ENCODE measurements at regions not wholly inside any gene's neighbourhood (a gene's known extent, or its start where the extent isn't known, plus 50 kb on each side); places are given as distances from the start of the nearest gene placed in this dataset.

DNA sequence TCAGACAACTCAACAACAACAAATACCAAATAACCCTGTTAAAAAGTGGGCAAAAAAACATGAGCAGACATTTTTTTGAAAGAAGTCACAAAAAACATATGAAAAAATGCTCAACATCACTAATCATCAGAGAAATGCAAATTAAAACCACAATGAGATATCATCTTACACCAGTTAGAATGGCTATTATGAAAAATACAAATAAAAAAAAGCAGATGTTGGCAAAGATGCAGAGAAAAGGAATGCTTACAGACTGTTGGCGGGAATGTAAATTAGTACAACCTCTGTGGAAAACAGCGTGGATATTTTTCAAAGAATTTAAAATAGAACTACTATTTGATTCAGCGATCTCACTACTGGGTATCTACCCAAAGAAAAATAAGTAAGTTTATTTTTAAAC, 114.0 kb downstream of the SLC38A4 start:
- TF ChIP-seq, protein P1, sequence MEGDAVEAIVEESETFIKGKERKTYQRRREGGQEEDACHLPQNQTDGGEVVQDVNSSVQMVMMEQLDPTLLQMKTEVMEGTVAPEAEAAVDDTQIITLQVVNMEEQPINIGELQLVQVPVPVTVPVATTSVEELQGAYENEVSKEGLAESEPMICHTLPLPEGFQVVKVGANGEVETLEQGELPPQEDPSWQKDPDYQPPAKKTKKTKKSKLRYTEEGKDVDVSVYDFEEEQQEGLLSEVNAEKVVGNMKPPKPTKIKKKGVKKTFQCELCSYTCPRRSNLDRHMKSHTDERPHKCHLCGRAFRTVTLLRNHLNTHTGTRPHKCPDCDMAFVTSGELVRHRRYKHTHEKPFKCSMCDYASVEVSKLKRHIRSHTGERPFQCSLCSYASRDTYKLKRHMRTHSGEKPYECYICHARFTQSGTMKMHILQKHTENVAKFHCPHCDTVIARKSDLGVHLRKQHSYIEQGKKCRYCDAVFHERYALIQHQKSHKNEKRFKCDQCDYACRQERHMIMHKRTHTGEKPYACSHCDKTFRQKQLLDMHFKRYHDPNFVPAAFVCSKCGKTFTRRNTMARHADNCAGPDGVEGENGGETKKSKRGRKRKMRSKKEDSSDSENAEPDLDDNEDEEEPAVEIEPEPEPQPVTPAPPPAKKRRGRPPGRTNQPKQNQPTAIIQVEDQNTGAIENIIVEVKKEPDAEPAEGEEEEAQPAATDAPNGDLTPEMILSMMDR (IDR thresholded peaks at IDR 0.05 in 4 of 5, conservative IDR thresholded peaks at IDR 0.05 in 1 of 5): no peak
- no peak for TF ChIP-seq POLR2A (IDR thresholded peaks at IDR 0.05)
- no peak for DNase-seq
- Histone ChIP-seq H3K4me3 (no peak overlapping the region), H3K27me3 (no peaks in the 10 kb centered on the region), H3K36me3 (no peaks in the 10 kb centered on the region), H3K4me1 (no peaks in the 10 kb centered on the region), H3K27ac (no peak overlapping the region), H3K9me3 (no peaks in the 10 kb centered on the region)
- in situ Hi-C loops (cut with MboI; ENCODE audit: low sequenced_read_pairs in 4 of 4) (no loop called here), intact Hi-C loops (cut with DNase I; ENCODE audit: low total_unique reads) (no loop called here)
- ATAC-seq: no peak

DNA sequence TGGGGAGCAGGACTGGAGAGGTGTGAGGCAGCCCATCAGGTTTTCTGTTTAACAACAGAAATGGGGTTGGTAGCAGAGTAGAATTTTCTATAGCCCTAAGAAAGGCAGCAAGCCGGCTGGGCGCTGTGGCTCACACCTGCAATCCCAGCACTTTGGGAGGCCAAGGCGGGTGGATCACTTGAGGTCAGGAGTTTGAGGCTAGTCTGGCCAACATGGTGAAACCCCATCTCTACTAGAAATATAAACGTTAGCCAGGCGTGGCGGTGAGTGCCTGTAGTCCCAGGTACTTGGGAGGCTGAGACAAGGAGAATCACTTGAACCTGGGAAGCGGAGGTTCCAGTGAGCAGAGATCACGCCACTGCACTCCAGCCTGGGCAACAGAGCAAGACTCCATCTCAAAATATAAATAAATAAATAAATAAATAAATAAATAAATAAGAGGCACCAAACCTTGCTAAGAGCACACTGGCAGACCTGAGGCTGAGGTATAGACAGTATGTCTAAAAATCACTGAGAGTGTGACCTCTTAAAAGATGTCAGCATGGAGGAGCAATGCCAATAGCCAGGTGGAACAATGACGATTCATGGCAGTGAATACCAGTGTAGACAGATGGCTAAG, 115.6 kb downstream of the SLC38A4 start:
- TF ChIP-seq POLR2A (IDR thresholded peaks at IDR 0.05): no peak
- TF ChIP-seq, protein P1 (IDR thresholded peaks at IDR 0.05 in 4 of 5, conservative IDR thresholded peaks at IDR 0.05 in 1 of 5): no peak
- Histone ChIP-seq H3K4me1 (no peaks in the 10 kb centered on the region), H3K4me3 (no peak overlapping the region), H3K27me3 (no peaks in the 10 kb centered on the region), H3K36me3 (no peaks in the 10 kb centered on the region), H3K9me3 (no peaks in the 10 kb centered on the region), H3K27ac (no peak overlapping the region)
- DNase-seq (no peak), ATAC-seq (no peak)
- intact Hi-C loops (cut with DNase I; ENCODE audit: low total_unique reads): no loop called here
- in situ Hi-C loops (cut with MboI; ENCODE audit: low sequenced_read_pairs in 4 of 4): no loop called here

DNA sequence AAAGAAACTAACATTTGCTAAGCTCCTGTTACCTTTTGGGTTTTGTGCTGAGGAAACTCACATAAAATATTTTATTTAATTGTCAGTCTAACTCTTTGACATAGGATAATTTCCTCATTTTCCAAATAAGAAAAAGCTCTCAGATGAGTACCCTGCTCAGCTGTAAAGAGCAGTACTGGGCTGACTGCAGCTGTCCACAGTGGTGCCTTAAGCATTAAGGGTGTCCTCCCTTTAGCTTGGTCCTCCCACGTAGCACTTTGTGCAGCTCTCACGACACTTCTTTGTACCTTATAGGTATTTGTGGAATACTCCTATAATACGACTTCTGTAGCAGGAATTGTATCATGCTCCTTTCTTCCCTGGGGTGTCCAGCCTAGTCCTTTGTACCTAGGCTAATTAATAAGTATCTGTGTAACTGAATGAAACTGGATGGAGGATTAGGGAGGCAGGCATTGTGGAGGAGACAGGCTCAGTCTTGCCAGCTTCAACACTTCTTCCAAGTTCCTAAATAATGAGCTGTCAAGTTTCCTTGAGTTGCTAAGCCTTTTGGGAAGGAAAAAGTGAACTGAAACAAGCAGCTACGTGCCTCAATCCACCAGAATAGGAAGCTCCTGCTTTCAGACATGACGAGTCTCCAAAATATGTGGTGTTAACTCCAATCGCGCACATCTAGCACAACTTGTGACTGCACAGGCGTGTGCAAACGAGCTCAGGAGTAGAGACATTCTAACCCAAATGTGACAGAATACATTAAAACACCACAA, 123.0 kb downstream of the SLC38A4 start:
- H3K27ac ChIP-seq: no peak overlapping the region
- no peaks in the 10 kb centered on the region for H3K36me3 ChIP-seq
- ATAC-seq: no peak
- TF ChIP-seq, protein P1 (IDR thresholded peaks at IDR 0.05 in 4 of 5, conservative IDR thresholded peaks at IDR 0.05 in 1 of 5): no peak
- no peak for TF ChIP-seq POLR2A (IDR thresholded peaks at IDR 0.05)
- intact Hi-C loops (cut with DNase I; ENCODE audit: low total_unique reads) (no loop called here), in situ Hi-C loops (cut with MboI; ENCODE audit: low sequenced_read_pairs in 4 of 4) (no loop called here)
- H3K9me3 ChIP-seq: no peaks in the 10 kb centered on the region
- no peaks in the 10 kb centered on the region for H3K4me1 ChIP-seq
- no peaks in the 10 kb centered on the region for H3K27me3 ChIP-seq
- DNase-seq: no peak
- no peak overlapping the region for H3K4me3 ChIP-seq

DNA sequence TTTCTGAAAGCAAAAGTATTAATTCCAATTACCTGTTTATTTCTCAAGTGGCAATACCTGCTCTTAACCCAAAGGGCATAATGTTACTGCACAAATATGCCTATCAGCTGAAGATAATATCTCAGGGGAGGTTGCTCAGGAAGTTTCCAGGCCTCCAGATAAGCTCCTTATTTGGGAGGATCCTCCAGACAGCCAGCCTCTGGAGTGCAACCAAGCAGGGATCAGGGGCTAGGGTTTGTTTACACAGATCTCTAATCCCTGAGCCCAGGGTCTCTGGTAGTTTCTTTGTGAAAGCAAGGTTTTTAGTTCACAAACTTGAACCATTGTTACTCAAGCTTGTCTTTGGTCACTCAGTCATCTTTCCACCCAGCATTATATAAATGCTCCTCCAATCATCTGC, 124.4 kb downstream of the SLC38A4 start:
- DNase-seq: no peak
- in situ Hi-C loops (cut with MboI; ENCODE audit: low sequenced_read_pairs in 4 of 4): no loop called here
- H3K36me3 ChIP-seq: no peaks in the 10 kb centered on the region
- H3K4me1 ChIP-seq: no peaks in the 10 kb centered on the region
- intact Hi-C loops (cut with DNase I; ENCODE audit: low total_unique reads): no loop called here
- TF ChIP-seq, protein P1 (IDR thresholded peaks at IDR 0.05 in 4 of 5, conservative IDR thresholded peaks at IDR 0.05 in 1 of 5): no peak
- no peak for TF ChIP-seq POLR2A (IDR thresholded peaks at IDR 0.05)
- H3K27ac ChIP-seq: no peak overlapping the region
- no peak overlapping the region for H3K4me3 ChIP-seq
- H3K9me3 ChIP-seq: no peaks in the 10 kb centered on the region
- ATAC-seq: no peak
- no peaks in the 10 kb centered on the region for H3K27me3 ChIP-seq
